ENCODE measurements at regions not wholly inside any gene's neighbourhood (a gene's known extent, or its start where the extent isn't known, plus 50 kb on each side); places are given as distances from the start of the nearest gene placed in this dataset.

GRCh38 chr13:37448153-37448552 is 150.4 kb downstream of the POSTN start:
- TF ChIP-seq CTCF (IDR thresholded peaks at IDR 0.05; ENCODE audit: low read length) (no peak), EZH2 (optimal IDR thresholded peaks at IDR 0.05; ENCODE audit: low read depth, low read length) (no peak)
